ENCODE measurements at regions not wholly inside any gene's neighbourhood (a gene's known extent, or its start where the extent isn't known, plus 50 kb on each side); places are given as distances from the start of the nearest gene placed in this dataset.
"Not testable (repeated sequence)": the region's sequence is repeated elsewhere in the genome, so short reads cannot be mapped to it uniquely, and the experiment has no call there.

DNA sequence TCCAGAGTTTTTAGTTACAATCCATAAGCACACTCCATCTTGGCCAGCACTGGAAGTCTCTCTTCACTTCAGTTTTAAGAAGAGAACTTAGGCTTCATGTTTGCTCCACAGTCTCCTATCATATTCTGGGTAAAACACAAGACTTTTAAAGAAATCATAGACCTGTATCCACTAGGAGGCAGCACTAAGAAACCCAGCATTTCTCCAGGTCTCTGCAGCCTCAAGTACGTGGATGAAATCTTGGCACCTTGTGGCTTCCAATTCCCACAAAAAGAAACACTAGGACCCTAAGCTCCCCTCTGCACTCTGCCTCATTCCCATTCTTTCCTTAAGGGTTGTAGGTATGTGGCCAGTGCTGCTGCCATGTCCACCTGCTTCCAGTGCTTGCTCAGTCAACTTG is 367.3 kb upstream of the CASK start:
- no peak for DNase-seq

DNA sequence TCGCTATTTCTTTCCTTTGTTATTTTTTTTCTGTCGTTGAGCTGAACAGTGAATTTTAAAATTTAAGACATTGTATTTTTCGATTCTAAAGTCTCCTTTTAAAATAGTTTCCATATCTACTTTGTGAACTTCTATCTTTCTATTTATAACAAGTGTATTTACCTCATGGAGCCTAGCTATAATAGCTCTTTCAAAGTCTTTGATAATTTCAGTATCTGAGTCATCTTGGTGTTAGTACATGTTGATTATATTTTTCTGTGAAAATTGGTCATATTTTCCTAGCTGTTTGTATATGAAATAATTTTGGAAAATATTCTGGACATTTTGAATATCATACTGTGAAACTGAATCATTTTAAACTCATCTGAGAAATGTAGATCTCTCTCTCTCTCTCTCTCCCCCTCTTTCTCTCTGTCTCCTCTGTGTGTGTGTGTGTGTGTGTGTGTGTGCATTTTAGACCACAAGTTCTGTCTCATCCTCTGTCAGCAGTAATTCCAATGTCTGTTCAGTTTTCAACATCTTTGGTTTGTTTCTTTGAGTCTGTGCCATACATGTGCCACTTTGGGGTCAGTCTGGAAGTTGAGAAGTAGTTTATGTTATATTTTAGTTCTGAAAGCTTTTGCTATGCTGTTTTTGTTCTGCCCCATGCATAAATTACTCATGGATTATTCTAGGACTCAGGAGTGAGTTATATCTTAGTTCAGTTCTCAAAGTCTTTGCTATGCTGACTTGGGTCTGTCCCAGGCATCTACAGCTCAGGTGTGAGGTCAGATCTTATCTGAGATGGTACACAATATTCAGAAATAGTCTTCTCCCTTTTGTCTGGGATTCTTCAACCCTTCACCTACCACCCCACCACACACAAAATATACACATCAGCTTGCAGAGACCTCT is 366.4 kb upstream of the CASK start:
- no peak for DNase-seq

DNA sequence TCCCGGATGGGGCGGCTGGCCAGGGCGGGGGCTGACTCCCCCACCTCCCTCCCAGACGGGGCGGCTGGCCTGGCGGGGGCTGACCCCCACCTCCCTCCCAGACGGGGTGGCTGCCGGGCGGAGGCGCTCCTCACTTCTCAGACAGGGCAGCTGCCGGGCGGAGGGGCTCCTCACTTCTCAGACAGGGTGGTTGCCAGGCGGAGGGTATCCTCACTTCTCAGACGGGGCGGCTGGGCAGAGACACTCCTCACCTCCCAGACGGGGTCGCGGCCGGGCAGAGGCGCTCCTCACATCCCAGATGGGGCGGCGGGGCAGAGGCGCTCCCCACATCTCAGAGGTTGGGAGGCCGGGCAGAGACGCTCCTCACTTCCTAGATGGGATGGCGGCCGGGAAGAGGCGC is 362.3 kb upstream of the CASK start:
- DNase-seq = not testable (repeated sequence)

DNA sequence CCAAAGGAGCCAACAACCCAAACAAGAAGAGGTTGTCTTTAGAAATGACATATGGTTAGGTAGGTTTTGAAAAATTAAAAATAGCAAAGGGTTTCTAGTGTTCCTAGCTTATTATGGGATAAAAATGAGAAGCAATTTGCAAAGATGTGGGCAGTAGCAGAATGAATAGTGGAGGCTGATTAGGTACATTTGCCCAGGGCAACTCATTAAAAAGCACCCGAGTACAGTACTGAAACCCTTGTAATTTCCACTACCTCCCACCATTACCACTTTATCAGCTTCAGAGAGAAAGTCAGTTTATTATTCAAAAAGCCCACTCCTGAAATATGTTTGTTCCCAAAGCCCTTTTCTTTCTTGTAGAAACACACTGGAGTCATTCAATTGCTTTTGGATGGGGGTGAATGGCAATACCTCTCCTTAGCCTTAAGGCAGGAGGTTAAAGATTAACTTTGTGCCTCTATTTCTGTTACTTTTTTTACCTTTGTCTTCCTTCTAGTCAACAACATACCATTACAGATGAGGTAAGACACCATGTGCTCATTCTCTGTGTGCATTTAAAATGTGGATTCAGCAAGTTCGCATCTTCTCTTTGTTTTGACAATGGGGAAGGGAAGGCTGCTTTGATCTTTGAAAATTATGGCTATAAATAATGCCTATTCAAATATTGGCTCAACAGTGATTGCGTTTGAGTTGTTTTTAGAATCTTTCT is 353.8 kb upstream of the CASK start:
- DNase-seq = no peak

DNA sequence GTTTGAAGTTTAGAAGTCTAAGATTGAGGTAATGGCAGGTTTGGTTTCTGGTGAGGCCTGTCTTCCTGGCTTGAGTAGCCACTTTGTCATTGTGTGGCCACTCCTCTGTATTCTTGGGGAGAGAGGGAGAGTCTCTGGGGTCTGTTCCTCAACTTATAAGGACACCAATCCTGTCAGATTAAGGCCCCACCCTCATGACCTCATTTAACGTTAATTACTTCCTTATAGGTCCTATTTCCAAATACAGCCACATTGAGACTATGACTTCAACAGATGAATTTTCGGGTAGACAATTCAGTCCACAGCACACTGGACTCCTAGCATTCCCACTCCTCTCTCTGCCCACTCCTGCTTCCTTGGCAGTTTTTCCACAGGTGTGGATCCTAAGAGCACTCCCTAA is 350.8 kb upstream of the CASK start:
- no peak for DNase-seq

DNA sequence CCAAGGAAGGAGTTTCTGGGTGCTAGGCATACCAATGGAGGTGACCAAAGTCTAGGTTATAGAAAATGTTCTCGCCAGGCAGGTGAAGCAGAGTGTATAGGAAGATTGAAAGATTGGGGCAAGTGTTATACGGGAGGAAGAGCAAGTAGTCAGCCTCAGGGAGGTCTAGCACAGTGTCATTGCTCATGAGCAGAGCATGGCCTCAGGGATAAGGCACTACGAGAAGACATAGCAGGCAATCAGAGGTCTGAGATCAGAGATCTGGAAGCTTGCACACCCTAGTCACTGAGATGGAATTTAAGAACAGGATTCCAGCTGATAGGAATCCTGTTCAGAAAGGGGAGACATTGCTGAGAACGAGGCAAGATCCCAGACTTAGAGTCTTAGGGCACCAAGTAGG is 350.0 kb upstream of the CASK start:
- no peak for DNase-seq

DNA sequence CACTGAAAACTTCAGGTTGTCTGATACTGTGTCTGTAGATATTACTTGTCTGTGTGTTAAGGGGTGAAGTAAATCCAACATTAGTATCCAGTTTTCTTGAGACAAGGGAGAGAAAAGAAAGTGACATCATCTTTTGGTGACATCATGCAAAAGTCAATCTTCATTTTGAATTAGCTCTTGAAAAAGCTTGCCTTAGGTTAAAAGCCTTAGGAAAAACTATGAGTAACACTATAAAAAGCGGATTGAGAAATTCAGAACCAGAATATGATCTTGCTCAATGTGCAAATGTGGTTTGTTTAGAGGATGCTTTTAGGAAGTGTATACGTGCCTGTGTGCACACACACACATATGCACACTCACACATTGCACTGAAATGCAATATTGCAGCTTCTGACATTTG is 345.8 kb upstream of the CASK start:
- no peak for DNase-seq

DNA sequence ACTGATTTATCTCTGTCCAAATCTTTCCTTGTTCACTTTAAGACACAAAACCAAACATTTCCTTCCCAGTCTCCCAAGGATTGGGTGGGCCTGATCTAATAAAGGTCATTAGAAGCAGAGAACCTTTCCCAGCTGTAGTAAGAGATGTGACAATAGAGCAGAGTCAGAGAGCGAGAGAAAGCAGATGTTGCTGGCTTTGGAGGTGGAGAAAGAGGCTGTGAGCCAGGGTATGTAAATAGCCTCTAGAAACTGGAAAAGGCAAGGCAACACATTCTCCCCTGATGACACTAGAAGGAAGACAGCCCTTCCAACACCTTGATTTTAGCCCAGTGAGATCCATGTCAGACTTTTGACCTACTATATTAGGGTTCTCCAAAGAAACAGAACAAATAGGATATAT is 337.5 kb upstream of the CASK start:
- no peak for DNase-seq

DNA sequence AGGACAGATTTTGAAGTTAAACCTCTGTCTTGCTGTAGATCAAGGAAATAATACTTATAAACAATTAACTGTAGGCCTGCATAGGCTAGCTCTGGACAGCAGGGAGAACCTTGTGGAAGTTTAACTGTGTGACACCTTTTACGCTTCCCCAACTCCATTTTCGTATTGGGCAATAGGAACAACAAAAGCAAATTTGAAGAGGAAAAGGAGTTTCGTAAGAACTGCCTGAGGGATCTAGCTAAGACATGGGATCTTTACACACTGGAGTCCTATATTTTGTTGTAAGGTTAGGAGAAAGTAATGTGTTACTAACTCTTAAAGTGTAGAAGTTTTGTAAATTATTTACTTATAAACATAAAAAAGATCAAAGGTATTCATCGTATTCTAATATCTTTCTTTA is 324.9 kb upstream of the CASK start:
- DNase-seq = no peak

DNA sequence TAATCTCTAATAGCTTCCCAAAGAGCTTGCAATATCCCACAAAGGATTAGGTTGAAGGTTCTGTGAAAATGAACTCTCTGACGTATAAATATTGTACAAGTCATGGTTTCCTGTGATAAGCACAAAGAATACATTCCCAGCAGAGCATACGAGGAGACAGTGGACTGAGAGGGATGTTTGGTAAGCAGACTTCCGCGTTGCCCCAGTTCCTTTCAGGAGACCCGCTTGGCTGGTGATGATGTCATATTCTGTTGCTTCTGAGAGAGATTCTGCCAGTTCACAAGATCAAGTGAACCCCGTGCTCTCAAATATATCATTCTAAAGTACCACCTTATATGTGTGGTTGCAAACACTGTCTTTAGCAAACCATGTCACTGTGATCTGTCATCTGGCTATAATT is 323.9 kb upstream of the CASK start:
- DNase-seq = no peak

DNA sequence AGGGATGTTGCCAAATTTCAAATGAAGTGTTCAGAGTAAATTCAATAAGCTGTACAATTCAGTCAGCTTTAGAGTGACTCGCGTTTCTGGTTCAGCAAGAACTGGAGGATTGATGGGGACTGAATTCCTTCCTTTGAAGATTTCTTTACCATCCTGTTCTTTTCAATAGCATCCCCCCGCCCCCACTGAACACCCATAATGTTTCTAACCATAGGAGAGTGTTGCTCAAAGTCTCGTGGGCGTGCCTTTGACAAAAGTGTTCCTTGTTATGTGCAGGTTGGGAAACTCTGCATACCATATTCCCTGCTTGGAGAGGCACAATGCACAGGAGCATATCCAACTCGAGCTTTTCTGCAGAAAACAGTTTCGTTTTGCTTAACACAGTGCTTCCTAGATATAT is 323.5 kb upstream of the CASK start:
- no peak for DNase-seq

DNA sequence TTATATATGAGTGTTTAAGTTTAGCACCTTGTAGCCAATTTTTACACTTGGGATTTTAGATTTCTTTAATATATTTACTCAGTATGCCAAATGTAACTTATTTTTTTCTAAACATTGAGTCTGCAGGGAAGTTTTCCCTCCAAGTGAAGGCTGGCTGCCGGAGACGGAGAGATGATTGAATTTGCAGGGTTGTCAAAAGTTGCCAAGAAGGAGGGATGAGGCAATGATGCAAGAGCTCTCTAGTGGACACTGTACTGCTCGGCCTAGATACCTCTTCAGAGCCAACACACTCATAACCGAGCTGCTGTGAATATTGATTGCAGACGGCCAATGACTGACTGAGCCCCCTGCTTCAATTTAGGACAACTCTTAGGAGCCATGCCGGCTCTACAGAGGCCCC is 318.6 kb upstream of the CASK start:
- no peak for DNase-seq

DNA sequence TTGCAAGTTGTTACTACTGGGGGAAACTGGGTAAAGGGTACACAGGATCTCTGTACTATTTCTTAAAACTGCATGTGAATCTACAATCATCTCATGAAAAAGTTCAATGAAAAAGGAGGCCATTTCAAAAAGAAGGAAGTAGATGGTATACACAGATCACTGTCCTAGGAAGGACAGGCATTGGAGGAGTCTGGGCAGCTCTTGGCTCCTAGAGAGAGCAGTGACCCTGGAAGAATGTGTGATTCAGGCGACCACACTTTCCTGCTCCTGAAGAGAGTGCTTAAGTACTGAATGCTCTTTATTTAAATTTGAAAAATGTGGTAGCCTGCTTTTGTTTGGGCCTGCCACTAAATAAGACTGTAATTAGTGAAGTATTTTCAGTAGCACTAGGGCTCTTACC is 318.1 kb upstream of the CASK start:
- no peak for DNase-seq

DNA sequence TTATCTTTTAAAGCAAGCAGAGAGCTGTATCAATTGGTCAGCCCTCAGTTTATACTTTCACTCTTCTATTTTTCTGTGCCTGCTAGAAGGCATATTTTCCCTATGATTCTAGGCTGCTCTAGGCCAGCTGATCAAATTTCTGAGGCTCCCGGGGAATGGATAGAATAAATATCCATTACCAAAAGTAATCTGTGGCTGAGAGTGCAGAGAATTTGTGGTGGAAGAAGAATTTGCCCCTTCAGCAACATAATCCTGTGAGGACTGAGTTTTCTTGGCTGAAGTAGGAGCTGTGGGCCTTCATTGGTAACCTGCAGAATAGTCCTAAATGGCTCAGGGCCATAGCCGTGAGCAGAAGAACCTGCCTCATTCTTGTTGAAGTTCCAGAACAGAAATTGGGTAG is 314.6 kb upstream of the CASK start:
- no peak for DNase-seq

DNA sequence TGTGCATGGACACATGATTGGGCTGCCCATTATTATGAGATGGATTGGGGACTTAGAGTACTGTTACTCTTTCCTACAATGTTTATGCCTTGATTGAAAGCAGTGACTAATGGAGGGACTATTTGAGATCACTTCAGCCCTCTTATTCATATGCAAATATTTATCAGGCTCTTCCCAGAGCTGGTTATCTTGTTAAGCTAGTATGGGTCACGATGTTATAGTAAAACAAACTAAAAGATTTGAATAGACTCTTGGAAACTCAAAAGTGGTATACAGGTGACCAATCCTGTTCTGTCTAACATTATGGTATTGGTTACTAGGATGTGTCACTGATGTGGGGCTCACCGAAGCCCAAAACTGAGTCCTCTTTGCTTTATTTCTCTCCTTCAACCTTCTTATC is 306.2 kb upstream of the CASK start:
- DNase-seq = no peak

DNA sequence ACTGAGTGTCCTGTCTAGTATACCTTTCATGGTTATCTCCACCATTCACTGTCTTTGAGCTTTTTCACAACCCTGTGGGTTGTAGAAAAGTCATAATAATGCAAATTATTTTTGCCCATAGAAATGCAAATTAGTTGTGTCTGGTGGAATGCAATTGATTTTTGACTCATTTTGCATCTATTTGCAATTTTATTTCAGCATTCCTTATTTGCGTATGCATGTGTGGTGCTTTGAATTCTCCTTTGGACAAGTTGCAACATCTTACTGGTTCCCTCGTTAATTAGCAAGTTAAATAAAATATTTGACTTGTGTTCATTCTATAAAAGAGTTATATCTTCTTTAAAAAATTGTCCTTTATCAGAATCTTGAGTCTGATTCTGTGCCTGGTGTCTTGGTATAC is 297.3 kb upstream of the CASK start:
- DNase-seq = no peak

DNA sequence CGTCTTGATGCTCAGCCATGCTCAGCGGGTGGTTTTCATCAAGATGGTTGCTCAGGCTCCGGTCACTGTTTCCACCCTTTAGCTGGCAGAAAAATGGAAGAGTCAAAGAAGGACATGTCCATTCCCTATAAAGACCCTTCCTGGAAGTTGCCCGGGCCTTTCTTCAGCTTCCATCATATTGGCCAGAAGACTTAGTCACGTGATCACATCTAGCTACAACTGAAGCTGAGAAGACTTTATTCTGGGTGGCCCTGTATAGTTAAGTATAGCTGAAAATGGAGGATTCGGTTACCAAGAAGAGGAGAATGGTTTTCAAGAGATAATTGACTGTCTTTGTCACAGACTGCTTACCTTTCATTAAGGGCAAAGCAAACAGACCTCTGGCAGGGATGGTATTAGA is 296.7 kb upstream of the CASK start:
- no peak for DNase-seq

DNA sequence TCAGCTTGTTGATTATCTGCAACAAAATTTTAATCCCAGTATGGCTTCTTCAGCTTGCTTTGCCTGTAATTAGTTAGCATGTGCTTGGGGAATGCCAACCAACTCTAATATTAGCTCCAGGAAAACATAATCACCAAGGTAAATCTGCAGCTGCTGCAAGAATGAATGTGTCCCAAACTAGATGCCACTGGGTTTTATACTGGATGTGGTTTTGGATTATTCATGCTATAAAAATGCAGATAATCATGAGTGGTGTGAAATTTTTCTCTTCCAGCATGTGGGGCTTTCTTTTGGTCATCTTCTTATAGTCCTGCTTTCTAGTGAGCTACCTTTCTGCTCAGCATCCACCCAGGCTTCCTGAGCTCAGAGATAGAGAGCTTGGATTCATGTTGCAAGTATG is 295.9 kb upstream of the CASK start:
- DNase-seq = no peak

DNA sequence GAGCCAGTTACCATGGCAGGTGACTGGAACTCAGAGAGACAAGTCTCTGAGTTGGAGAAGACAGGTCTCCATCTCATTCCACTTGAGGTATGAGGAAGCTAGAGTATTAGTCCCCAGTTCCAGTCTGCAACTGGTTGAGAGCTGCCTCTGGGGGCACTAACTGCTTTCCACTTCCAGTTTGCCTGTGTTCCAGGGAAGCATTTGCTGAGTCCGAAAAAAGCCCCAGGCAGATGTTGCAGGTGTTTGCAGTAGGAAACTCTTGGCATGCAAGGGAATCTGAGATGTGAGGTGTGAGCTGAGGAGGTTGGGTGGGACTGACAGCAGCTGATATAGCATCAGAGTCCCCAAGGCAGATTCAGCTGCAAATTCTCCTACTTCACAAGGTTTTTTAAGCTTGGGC is 272.2 kb upstream of the CASK start:
- DNase-seq = no peak

DNA sequence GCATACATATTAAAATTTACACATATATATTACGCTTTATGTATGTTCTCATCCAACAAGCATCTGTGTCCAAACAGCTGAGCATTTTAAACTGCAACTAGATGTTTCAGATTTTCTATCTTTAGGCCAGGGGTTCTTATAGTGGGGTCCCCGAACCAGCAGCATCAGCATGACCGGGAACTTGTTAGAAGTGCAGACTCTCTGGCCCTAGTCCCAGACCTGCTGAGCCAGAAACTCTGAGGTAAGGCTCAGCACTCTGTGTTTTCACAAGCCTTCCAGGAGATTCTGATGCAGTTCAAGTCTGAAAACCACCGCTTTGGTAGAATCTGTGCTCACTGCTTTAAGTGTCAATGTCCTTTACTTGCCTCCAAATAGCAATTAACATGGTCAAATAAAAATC is 266.2 kb upstream of the CASK start:
- DNase-seq = no peak

DNA sequence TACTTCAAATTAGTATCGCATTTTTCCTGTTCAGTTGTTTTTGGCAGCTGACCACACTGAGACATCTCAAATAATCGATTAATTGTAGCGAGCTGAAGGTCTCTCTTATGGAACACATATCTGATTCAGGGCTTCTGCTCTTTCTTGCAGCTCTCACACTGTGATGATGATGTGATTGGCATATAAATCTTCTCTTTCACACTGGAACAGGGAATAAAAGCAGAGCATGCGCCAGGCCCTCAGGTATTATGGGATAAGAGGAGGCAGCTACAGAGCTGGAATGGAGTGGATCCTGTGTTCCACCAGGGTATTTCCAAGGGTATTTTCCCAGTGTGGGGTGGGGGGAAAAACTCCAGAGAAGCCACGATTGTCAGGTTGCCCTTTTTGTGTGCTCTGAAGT is 265.4 kb upstream of the CASK start:
- DNase-seq = no peak

DNA sequence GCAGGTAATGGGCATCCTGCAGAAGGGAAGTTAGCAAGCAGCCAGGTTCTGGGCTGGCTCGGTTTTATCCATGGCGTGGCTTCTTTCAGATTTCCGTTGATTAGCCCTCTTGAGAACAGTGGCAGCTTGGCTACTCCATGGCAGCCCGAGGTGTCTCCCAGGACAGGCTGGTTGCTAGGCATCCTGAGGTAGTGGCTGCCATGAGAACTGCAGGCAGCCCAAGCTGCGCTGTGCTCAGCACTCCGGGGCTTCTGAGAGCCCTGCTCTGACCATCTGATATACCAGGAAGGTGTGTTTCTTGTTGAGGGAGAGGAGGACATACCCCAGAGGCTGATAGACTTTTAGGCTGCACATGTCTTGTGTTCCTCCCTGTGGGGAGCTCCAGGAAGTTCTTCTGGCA is 253.4 kb upstream of the CASK start:
- DNase-seq = no peak

DNA sequence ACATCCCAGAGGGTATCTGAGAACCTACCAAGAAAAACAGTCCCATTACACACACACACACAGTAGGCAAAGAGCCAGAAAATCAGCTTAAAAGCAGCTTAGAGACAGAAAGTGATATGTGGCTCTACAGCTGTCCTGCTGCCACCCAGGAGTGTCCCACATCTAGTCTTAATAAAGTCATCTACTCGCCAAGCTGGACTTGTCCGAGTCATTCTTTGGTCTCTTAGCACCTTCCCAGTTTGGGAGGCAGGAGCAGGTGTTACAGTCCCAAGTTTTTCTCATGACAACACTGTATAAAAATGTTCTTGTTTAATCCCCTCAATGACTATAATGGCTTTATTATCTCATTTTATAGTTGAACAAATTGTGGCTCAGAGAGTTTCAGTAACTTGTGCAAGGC is 252.5 kb upstream of the CASK start:
- no peak for DNase-seq

DNA sequence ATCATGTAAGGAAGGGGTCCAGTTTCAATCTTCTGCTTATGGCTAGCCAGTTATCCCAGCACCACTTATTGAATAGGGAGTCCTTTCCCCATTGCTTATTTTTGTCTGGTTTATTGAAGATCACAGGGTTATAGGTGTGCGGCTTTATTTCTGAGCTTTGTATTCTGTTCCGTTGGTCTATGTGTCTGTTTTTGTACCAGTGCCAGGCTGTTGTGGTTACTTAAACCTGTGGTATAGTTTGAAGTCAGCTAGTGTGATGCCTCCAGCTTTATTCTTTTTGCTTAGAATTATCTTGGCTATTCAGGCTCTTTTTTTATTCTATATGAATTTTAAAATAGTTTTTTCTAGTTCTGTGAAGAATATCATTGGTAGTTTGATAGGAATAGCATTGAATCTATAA is 234.6 kb upstream of the CASK start:
- not testable (repeated sequence) for DNase-seq

DNA sequence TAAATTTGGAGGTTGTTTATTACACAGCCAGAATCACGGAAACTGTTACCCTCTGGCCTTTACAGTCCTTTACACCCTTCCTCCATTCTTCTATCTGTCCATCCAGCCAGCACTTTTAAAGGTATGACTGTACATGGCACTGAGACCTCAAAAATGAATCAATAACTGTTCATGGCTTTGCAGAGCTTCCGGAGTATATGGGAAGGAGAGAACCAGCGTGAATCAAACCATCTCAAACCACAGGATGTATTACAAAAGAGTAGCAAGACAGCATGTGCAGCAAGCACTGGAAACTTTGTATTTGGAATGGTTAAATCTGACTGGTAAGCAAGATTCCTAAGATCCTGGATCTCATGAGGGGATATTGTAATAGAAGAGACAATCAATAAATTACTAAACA is 228.5 kb upstream of the CASK start:
- no peak for DNase-seq

All from NCI-H1092 (cell line).